ENCODE measurements at regions not wholly inside any gene's neighbourhood (a gene's known extent, or its start where the extent isn't known, plus 50 kb on each side); places are given as distances from the start of the nearest gene placed in this dataset.

- FAIRE-seq (no peak), DNase-seq (ENCODE audit: low read depth, low spot score) (no peak), ATAC-seq (no peak)
- ChIA-PET POLR2A (no interaction called here), CTCF (no interaction called here), RAD21 (ENCODE audit: unreplicated experiment) (no interaction called here), SMC1A (ENCODE audit: uncharacterized antibody, unreplicated experiment) (interaction anchor here (1.4 kb wide), 1 partner anchor 14 kb away, joined by 3 read pairs; no protein-coding TSS in a partner anchor)
- no peak overlapping the region for H2AFZ ChIP-seq (ENCODE audit: control insufficient read depth, low read depth, low read length)
- no peaks in the 10 kb centered on the region for H4K20me1 ChIP-seq (ENCODE audit: control insufficient read depth, insufficient read depth)
- H3K4me3 ChIP-seq, result no peak overlapping the region
- H3K27ac ChIP-seq (ENCODE audit: control insufficient read depth, insufficient read depth), result no peak overlapping the region
- intact Hi-C loops (cut with micrococcal nuclease; ENCODE audit: unreplicated experiment), result no loop called here
- WGBS (ENCODE audit: insufficient coverage, insufficient replicate concordance, low lambda C conversion rate, missing lambda C conversion rate), result 6% methylated on average over 4 of the region's 4 CpGs
- no peak overlapping the region for H3K9ac ChIP-seq (ENCODE audit: control insufficient read depth, insufficient read depth, low read length)
- H3K9me3 ChIP-seq (replicated peaks; ENCODE audit: control insufficient read depth, insufficient read depth, low read length), result no peaks in the 10 kb centered on the region
- H3K36me3 ChIP-seq (ENCODE audit: control insufficient read depth in 2 of 2, insufficient read depth in 2 of 2, low read length in 1 of 2), result no peaks in the 10 kb centered on the region
- no peaks in the 10 kb centered on the region for H3K4me1 ChIP-seq (ENCODE audit: control insufficient read depth, insufficient read depth, low read length)
- in situ Hi-C loops (cut with MboI), result no loop called here
- no peaks in the 10 kb centered on the region for H3K27me3 ChIP-seq (replicated peaks in 1 of 2; ENCODE audit: control insufficient read depth in 2 of 2, insufficient read depth in 2 of 2, low read length in 1 of 2)
- no peak for TF ChIP-seq POU2F2 (IDR thresholded peaks at IDR 0.05; ENCODE audit: borderline replicate concordance, low read depth, low read length)
- no peak for TF ChIP-seq SP1 (IDR thresholded peaks at IDR 0.05; ENCODE audit: low read depth, low read length)
- no peak for TF ChIP-seq E2F4 (IDR thresholded peaks at IDR 0.05; ENCODE audit: low read depth, low read length)
- no peak for TF ChIP-seq RAD21 (IDR thresholded peaks at IDR 0.05; ENCODE audit: insufficient read depth, low read depth, low read length)
- no peak for TF ChIP-seq NKRF (conservative IDR thresholded peaks at IDR 0.05)
- TF ChIP-seq NR2F1 (conservative IDR thresholded peaks at IDR 0.05), result no peak
- no peaks in the 10 kb centered on the region for H3K79me2 ChIP-seq (ENCODE audit: control insufficient read depth, insufficient read depth, low read length)
- no TSS peak for BruUV-seq (replicated peaks)
- H3K4me2 ChIP-seq (ENCODE audit: control insufficient read depth, insufficient read depth), result no peak overlapping the region
Measured at GRCh38 chr2:18049325-18049724, 170.9 kb downstream of the KCNS3 start.
